Endothelial cell of umbilical vein (primary cell): ENCODE measurements at regions not wholly inside any gene's neighbourhood (a gene's known extent, or its start where the extent isn't known, plus 50 kb on each side); places are given as distances from the start of the nearest gene placed in this dataset.

Experiments used
- BruUV-seq: library from RNA; stranded (reverse); fragments of 400-500 nt; replicated peaks from 2 replicates; lab custom pipeline; 2021; lab: Mats Ljungman, UMichigan
- CTCF ChIA-PET: fragments of 300-600, 350-600 bp; sonication (Branson Sonifier 250); formaldehyde crosslinking; loops from one replicate; lab custom pipeline; 2021; ENCODE audit warnings: antibody characterized with exemption, inconsistent platforms; lab: Charles Lee
- POLR2A ChIA-PET: fragments of 300-600, 350-600 bp; sonication (Branson Sonifier 250); formaldehyde crosslinking; loops from one replicate; lab custom pipeline; 2021; ENCODE audit warnings: antibody characterized with exemption, inconsistent platforms; lab: Charles Lee
- DNase-seq: peaks from one replicate; pipeline ENCODE4 v3.0.0-alpha.2; 2011; ENCODE audit warnings: low read depth, low spot score
- FAIRE-seq: peaks from 2 replicates; lab custom pipeline; 2011; peaks lifted over from hg19 to GRCh38; lab: Jason Lieb, UNC
- H2AFZ ChIP-seq: 2 replicates; pipeline ENCODE4 v1.6.0; 2012; ENCODE audit warnings: low read depth, low read length, control low read depth, inconsistent platforms
- H3K27ac ChIP-seq: 2 replicates; pipeline ENCODE4 v1.5.1; 2011; ENCODE audit warnings: low read depth, mild to moderate bottlenecking, control low read depth, low read length, moderate library complexity; ENCODE audit not compliant: insufficient read depth
- H3K27me3 ChIP-seq, 2 experiments: 2 replicates each; pipeline versions ENCODE4 v1.6.0 to v1.6.1; 2011; ENCODE audit warnings: low read length in 2 of 2, mixed read lengths in 1 of 2; ENCODE audit not compliant: control insufficient read depth in 2 of 2, insufficient read depth in 2 of 2
- H3K36me3 ChIP-seq, 2 experiments: 2 replicates in 1 of 2; 3 replicates in 1 of 2; pipeline ENCODE4 v1.5.1; 2011; ENCODE audit warnings: low read length in 2 of 2, mild to moderate bottlenecking in 1 of 2, moderate library complexity in 1 of 2; ENCODE audit not compliant: control insufficient read depth in 2 of 2, insufficient read depth in 2 of 2; ENCODE audit errors: extremely low read depth in 1 of 2
- H3K4me1 ChIP-seq: 3 replicates; pipeline ENCODE4 v1.5.1; 2011; ENCODE audit warnings: mild to moderate bottlenecking, low read length; ENCODE audit not compliant: control insufficient read depth, insufficient read depth; ENCODE audit errors: extremely low read depth
- H3K4me2 ChIP-seq: 2 replicates; pipeline ENCODE4 v1.6.1; 2011; ENCODE audit warnings: low read length, control low read depth, mixed read lengths; ENCODE audit not compliant: insufficient read depth
- H3K4me3 ChIP-seq, 3 experiments: fragments of 200-600 bp in 1 of 3; sonication (generic), shearing (Covaris generic) in 1 of 3; replicated peaks in 1 of 3; 2 replicates each; pipeline ENCODE4 v1.5.1; 2011 to 2016; ENCODE audit warnings: control low read depth in 3 of 3, low read length in 3 of 3, mild to moderate bottlenecking in 2 of 3, inconsistent platforms in 1 of 3, low read depth in 1 of 3, moderate library complexity in 1 of 3; ENCODE audit not compliant: insufficient read depth in 1 of 3
- H3K79me2 ChIP-seq: 2 replicates; pipeline ENCODE4 v1.6.0; 2012; ENCODE audit warnings: low read length, inconsistent platforms; ENCODE audit not compliant: control insufficient read depth, insufficient read depth
- H3K9ac ChIP-seq: replicated peaks from 2 replicates; pipeline ENCODE3; 2011; ENCODE audit warnings: low read length, control low read depth; ENCODE audit not compliant: insufficient read depth; ENCODE audit errors: extremely low read depth
- H3K9me1 ChIP-seq: replicated peaks from 3 replicates; pipeline ENCODE4 v1.6.0; 2011; ENCODE audit warnings: mild to moderate bottlenecking, low read length; ENCODE audit not compliant: control insufficient read depth, insufficient read depth; ENCODE audit errors: extremely low read depth
- H3K9me3 ChIP-seq: replicated peaks from 2 replicates; pipeline ENCODE4 v1.5.1; 2012; ENCODE audit warnings: low read length, inconsistent platforms; ENCODE audit not compliant: control insufficient read depth, insufficient read depth
- H4K20me1 ChIP-seq: replicated peaks from 2 replicates; pipeline ENCODE3; 2011; ENCODE audit warnings: mild to moderate bottlenecking, low read length; ENCODE audit not compliant: control insufficient read depth, insufficient read depth; ENCODE audit errors: extremely low read depth
- EZH2 ChIP-seq: IDR thresholded peaks from 2 replicates; pipeline ENCODE4 v1.6.1; 2012; ENCODE audit warnings: borderline replicate concordance, low read depth, mild to moderate bottlenecking, moderate library complexity, low read length, inconsistent platforms; ENCODE audit not compliant: severe bottlenecking
- FOS ChIP-seq: IDR thresholded peaks from 2 replicates; pipeline ENCODE4 v1.6.1; 2011; ENCODE audit warnings: mild to moderate bottlenecking, low read length, moderate library complexity, borderline replicate concordance; ENCODE audit not compliant: insufficient read depth
- GATA2 ChIP-seq: IDR thresholded peaks from 2 replicates; pipeline ENCODE4 v1.7.0; 2011; ENCODE audit warnings: low read depth, mild to moderate bottlenecking, moderate library complexity, mixed read lengths, low read length; ENCODE audit not compliant: insufficient read length, insufficient read depth
- JUN ChIP-seq: IDR thresholded peaks from 2 replicates; pipeline ENCODE4 v1.6.1; 2011; ENCODE audit warnings: borderline replicate concordance, low read depth; ENCODE audit not compliant: insufficient read length, insufficient read depth
- MYC ChIP-seq: IDR thresholded peaks from one replicate; pipeline ENCODE4 v1.6.1; 2011; ENCODE audit warnings: mild to moderate bottlenecking, low read depth, low read length
- POLR2A ChIP-seq: IDR thresholded peaks from 2 replicates; pipeline ENCODE4 v1.6.1; 2012; ENCODE audit warnings: low read depth, mild to moderate bottlenecking, control low read depth, low read length
- POLR2AphosphoS5 ChIP-seq: IDR thresholded peaks from 2 replicates; pipeline ENCODE4 v1.6.1; 2012; ENCODE audit warnings: low read depth, mild to moderate bottlenecking, control low read depth, low read length, moderate library complexity; ENCODE audit not compliant: insufficient read depth
- dilution Hi-C: fragments of 300-500 bp; cut with MboI; formaldehyde crosslinking; loops from one replicate; pipeline ENCODE4 v1.15.0; 2019; ENCODE audit warnings: low sequenced_read_pairs; ENCODE audit not compliant: extremely low pct_ligation_motif_present
- intact Hi-C: fragments of 100-400 bp; cut with micrococcal nuclease; formaldehyde crosslinking; loops from one replicate; pipeline ENCODE4 v1.10.0; 2022
- TF ChIP-seq, protein P1 (sequence below): IDR thresholded peaks from 2 replicates; pipeline ENCODE4 v1.6.1; 2011; ENCODE audit not compliant: insufficient read depth, insufficient read length
- TF ChIP-seq, protein P2 (sequence below), 2 donors: IDR thresholded peaks; 1 replicate in 1 of 2; 2 replicates in 1 of 2; pipeline ENCODE4 v1.5.1; 2011; ENCODE audit warnings: low read length in 2 of 2, mild to moderate bottlenecking in 2 of 2, moderate library complexity in 2 of 2, control low read depth in 1 of 2, inconsistent platforms in 1 of 2, low read depth in 1 of 2; ENCODE audit not compliant: insufficient read depth in 1 of 2; ENCODE audit errors: extremely low read depth in 1 of 2

DNA sequence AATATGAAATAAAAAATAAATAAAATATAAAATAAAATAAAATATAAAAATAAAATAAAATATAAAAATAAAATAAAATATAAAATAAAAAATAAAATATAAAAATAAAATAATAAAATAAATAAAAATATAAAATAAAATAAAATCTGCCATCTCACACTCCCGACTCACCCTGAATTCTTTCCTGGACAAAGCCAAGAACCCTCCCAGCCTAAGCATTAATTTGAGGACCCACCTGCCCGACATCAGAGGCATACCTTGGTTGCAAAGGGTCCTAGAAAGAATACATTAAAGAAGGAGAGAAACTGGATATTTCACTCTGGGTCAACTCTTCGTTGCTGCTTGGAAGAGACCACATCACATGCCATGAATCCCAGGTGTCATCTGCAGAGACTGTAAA is 138.3 kb downstream of the CRLF2 start:
- ChIA-PET CTCF (no interaction called here), POLR2A (no interaction called here)
- Histone ChIP-seq H3K79me2 (no peaks in the 10 kb centered on the region), H3K27ac (no peak overlapping the region), H3K9me1 (no peaks in the 10 kb centered on the region), H3K36me3 (no peaks in the 10 kb centered on the region), H3K9ac (no peak overlapping the region), H3K4me1 (no peaks in the 10 kb centered on the region), H3K27me3 (no peaks in the 10 kb centered on the region), H3K4me2 (no peak overlapping the region), H2AFZ (no peak overlapping the region), H4K20me1 (no peaks in the 10 kb centered on the region), H3K4me3 (no peak overlapping the region), H3K9me3 (peaks cover 3% of the 10 kb centered on the region)
- FAIRE-seq (no peak), DNase-seq (no peak)
- dilution Hi-C loops (no loop called here), intact Hi-C loops (no loop called here)
- no peak for TF ChIP-seq POLR2AphosphoS5
- TF ChIP-seq, protein P1, sequence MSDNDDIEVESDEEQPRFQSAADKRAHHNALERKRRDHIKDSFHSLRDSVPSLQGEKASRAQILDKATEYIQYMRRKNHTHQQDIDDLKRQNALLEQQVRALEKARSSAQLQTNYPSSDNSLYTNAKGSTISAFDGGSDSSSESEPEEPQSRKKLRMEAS, result no peak
- no peak for TF ChIP-seq EZH2
- no peak for TF ChIP-seq POLR2A
- no peak for TF ChIP-seq JUN
- TF ChIP-seq, protein P2, sequence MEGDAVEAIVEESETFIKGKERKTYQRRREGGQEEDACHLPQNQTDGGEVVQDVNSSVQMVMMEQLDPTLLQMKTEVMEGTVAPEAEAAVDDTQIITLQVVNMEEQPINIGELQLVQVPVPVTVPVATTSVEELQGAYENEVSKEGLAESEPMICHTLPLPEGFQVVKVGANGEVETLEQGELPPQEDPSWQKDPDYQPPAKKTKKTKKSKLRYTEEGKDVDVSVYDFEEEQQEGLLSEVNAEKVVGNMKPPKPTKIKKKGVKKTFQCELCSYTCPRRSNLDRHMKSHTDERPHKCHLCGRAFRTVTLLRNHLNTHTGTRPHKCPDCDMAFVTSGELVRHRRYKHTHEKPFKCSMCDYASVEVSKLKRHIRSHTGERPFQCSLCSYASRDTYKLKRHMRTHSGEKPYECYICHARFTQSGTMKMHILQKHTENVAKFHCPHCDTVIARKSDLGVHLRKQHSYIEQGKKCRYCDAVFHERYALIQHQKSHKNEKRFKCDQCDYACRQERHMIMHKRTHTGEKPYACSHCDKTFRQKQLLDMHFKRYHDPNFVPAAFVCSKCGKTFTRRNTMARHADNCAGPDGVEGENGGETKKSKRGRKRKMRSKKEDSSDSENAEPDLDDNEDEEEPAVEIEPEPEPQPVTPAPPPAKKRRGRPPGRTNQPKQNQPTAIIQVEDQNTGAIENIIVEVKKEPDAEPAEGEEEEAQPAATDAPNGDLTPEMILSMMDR (IDR thresholded peaks at IDR 0.05; ENCODE audit: extremely low read depth in 1 of 2, insufficient read depth in 1 of 2, low read depth in 1 of 2, low read length in 2 of 2), result no peak
- TF ChIP-seq FOS, result no peak
- TF ChIP-seq GATA2, result no peak
- no peak for TF ChIP-seq MYC
- BruUV-seq, result no TSS peak
